ENCODE measurements at regions not wholly inside any gene's neighbourhood (a gene's known extent, or its start where the extent isn't known, plus 50 kb on each side); places are given as distances from the start of the nearest gene placed in this dataset.

DNA sequence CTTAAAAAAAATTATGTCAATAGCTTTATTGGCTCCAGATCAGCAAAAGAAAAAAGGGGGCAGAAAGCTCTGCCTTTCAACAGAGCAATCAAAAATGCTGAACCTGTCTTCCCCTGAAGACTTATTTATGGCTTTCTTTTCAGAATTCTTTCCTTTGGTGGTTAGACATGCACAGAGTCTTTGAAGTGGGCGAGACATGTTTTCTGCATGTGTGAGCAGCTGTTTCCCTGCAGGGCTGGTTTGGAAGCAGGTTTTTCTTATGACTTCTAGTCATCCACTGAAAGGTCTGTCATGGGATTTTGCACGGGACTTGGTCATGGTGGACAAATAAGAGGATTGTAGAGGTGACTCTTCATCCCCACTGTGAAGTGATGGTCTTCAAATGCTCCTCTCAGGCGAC is 160.3 kb downstream of the VAPA start:
- no peak for TF ChIP-seq ZNF600 (tag by site-specific recombination; IDR thresholded peaks at IDR 0.05)
- TF ChIP-seq, protein P1, sequence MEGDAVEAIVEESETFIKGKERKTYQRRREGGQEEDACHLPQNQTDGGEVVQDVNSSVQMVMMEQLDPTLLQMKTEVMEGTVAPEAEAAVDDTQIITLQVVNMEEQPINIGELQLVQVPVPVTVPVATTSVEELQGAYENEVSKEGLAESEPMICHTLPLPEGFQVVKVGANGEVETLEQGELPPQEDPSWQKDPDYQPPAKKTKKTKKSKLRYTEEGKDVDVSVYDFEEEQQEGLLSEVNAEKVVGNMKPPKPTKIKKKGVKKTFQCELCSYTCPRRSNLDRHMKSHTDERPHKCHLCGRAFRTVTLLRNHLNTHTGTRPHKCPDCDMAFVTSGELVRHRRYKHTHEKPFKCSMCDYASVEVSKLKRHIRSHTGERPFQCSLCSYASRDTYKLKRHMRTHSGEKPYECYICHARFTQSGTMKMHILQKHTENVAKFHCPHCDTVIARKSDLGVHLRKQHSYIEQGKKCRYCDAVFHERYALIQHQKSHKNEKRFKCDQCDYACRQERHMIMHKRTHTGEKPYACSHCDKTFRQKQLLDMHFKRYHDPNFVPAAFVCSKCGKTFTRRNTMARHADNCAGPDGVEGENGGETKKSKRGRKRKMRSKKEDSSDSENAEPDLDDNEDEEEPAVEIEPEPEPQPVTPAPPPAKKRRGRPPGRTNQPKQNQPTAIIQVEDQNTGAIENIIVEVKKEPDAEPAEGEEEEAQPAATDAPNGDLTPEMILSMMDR (tag by site-specific recombination; IDR thresholded peaks at IDR 0.05), result no peak
